Nephron progenitor cell (in vitro differentiated cells): ENCODE measurements at regions not wholly inside any gene's neighbourhood (a gene's known extent, or its start where the extent isn't known, plus 50 kb on each side); places are given as distances from the start of the nearest gene placed in this dataset.

ENCODE experiments used
- DNase-seq: peaks from one replicate; pipeline ENCODE4 v3.0.0; 2021
- H3K27ac Mint-ChIP-seq: 2 replicates; pipeline ENCODE4 v1.8.0; 2021; ENCODE audit warnings: mild to moderate bottlenecking, moderate library complexity, mixed read lengths
- H3K27me3 Mint-ChIP-seq: 2 replicates; pipeline ENCODE4 v1.8.0; 2021; ENCODE audit warnings: mild to moderate bottlenecking, low read depth, mixed read lengths; ENCODE audit not compliant: poor library complexity
- H3K36me3 Mint-ChIP-seq: 2 replicates; pipeline ENCODE4 v1.8.0; 2021; ENCODE audit warnings: low read depth, mixed read lengths
- H3K4me1 Mint-ChIP-seq: 2 replicates; pipeline ENCODE4 v1.8.0; 2021; ENCODE audit warnings: mixed read lengths
- H3K4me3 Mint-ChIP-seq: 2 replicates; pipeline ENCODE4 v1.8.0; 2021; ENCODE audit warnings: mild to moderate bottlenecking, moderate library complexity, mixed read lengths
- H3K9me3 Mint-ChIP-seq: 2 replicates; pipeline ENCODE4 v1.8.0; 2021; ENCODE audit warnings: mild to moderate bottlenecking, moderate library complexity, mixed read lengths
- TF ChIP-seq, protein P1 (sequence below): fragments of 200-600 bp; sonication (generic); IDR thresholded peaks from 2 replicates; pipeline ENCODE4 v1.5.0; 2021; ENCODE audit warnings: antibody characterized with exemption

DNA sequence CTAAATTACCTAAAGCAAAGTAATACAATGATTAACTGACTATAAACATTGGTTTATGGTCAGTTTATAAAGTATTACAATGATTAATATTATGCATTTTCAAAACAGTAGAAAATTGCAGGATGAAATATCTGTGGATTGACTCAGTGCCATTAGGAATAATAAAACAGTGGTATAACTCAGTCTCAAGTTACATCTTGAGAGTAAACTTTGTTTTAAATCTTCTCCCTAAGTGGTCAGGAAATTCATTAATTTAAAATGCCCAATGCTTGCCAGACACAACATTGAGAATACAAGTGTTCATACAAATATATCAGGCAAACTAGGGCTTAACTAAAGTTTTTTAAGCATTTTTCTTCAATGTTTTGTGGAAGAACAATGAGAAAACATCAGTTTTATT, 257.8 kb downstream of the ETV1 start:
- TF ChIP-seq, protein P1, sequence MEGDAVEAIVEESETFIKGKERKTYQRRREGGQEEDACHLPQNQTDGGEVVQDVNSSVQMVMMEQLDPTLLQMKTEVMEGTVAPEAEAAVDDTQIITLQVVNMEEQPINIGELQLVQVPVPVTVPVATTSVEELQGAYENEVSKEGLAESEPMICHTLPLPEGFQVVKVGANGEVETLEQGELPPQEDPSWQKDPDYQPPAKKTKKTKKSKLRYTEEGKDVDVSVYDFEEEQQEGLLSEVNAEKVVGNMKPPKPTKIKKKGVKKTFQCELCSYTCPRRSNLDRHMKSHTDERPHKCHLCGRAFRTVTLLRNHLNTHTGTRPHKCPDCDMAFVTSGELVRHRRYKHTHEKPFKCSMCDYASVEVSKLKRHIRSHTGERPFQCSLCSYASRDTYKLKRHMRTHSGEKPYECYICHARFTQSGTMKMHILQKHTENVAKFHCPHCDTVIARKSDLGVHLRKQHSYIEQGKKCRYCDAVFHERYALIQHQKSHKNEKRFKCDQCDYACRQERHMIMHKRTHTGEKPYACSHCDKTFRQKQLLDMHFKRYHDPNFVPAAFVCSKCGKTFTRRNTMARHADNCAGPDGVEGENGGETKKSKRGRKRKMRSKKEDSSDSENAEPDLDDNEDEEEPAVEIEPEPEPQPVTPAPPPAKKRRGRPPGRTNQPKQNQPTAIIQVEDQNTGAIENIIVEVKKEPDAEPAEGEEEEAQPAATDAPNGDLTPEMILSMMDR = no peak
- no peaks in the 10 kb centered on the region for H3K36me3 Mint-ChIP-seq
- no peak for DNase-seq
- H3K27me3 Mint-ChIP-seq = no peaks in the 10 kb centered on the region
- H3K4me3 Mint-ChIP-seq = no peak overlapping the region
- H3K4me1 Mint-ChIP-seq = no peaks in the 10 kb centered on the region
- no peak overlapping the region for H3K27ac Mint-ChIP-seq
- H3K9me3 Mint-ChIP-seq = peaks cover 12% of the 10 kb centered on the region

DNA sequence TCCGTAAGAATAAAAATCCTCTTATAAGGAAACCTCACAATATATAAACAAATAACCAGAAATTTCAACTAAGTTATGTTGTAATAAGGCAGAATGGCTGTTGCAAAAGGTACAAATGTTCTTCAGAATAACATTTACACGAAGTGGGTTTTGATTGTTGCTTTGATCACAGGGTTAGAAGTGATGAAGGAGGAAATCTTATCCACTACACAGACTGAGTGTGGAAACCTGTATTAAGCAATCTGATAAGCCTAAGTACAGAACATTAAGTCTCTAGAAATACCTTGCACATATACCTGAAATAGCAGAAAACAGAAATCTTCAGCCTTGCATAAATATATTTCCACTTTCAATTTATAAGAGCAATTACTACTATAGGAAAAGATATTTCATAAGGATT, 251.9 kb downstream of the ETV1 start:
- Mint-ChIP-seq H3K27me3 (no peaks in the 10 kb centered on the region), H3K27ac (no peak overlapping the region), H3K9me3 (no peaks in the 10 kb centered on the region), H3K36me3 (no peaks in the 10 kb centered on the region), H3K4me3 (no peak overlapping the region), H3K4me1 (peaks cover 5% of the 10 kb centered on the region)
- TF ChIP-seq, protein P1 = no peak
- DNase-seq = no peak

DNA sequence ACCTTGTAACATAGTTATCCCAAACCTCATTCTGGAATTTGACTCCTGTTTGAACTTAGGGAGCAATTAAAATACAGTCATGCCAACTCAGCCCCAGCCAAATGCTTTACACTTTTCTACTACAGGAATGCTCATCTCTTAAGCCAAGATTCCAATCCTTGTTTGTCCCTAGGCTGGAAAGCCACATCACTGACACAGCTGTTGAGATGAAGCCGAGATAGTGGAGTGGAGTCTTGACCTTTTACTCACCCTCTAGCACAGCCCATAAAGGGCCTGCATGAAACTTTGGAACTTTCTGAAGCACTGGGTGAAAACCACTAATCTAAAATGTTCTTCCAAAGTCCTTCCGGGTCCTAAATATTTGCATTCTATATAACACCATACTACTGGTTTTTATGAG, 247.3 kb downstream of the ETV1 start:
- H3K4me3 Mint-ChIP-seq = no peak overlapping the region
- peaks cover 3% of the 10 kb centered on the region for H3K27me3 Mint-ChIP-seq
- no peak for DNase-seq
- H3K4me1 Mint-ChIP-seq = peaks cover 5% of the 10 kb centered on the region
- no peaks in the 10 kb centered on the region for H3K9me3 Mint-ChIP-seq
- TF ChIP-seq, protein P1 = no peak
- no peak overlapping the region for H3K27ac Mint-ChIP-seq
- no peaks in the 10 kb centered on the region for H3K36me3 Mint-ChIP-seq

DNA sequence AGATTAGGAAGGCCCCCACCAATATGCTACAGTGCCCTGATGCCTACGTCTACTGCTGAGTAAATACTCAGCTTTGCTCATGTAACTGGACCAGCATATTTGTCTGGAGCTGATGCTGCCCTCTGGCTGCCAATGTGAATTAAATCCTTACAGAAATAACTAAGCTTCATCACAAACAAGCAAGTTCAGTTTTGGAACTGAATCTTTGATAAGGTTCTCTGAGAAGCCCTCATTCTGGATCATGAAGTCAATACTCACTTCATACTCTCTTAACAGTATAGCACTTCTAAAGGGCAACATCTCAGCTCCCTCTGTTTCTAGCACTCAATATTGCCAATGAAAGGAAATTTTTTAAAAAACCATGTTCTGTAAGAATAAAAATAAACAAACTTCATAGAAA, 246.7 kb downstream of the ETV1 start:
- H3K27ac Mint-ChIP-seq = no peak overlapping the region
- peak; percentile 21 for DNase-seq
- TF ChIP-seq, protein P1 = peak; percentile 23
- H3K36me3 Mint-ChIP-seq = no peaks in the 10 kb centered on the region
- peaks cover 5% of the 10 kb centered on the region for H3K4me1 Mint-ChIP-seq
- no peak overlapping the region for H3K4me3 Mint-ChIP-seq
- H3K9me3 Mint-ChIP-seq = no peaks in the 10 kb centered on the region
- peaks cover 3% of the 10 kb centered on the region for H3K27me3 Mint-ChIP-seq

DNA sequence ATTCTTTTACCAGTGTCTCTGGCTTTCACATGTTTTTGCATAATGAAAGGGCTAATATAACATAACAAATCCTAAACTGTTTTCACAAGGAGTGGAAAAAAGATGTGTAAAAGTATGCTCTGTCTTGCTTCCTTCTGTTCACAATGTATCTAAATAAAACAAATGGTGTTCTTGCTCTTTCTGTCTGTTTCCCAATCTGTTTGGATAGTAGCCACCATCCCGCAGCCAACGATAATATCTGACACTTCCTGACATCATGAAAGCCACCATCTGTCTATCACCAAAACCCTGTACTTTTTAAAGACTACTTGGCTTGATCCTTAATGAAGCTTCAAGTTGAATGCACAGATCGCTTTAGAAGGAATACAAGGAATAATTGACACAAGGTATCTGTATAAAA, 246.2 kb downstream of the ETV1 start:
- Mint-ChIP-seq H3K27ac (no peak overlapping the region), H3K36me3 (no peaks in the 10 kb centered on the region), H3K27me3 (peaks cover 3% of the 10 kb centered on the region), H3K4me1 (peaks cover 5% of the 10 kb centered on the region), H3K9me3 (no peaks in the 10 kb centered on the region), H3K4me3 (no peak overlapping the region)
- DNase-seq = no peak
- TF ChIP-seq, protein P1 = no peak

DNA sequence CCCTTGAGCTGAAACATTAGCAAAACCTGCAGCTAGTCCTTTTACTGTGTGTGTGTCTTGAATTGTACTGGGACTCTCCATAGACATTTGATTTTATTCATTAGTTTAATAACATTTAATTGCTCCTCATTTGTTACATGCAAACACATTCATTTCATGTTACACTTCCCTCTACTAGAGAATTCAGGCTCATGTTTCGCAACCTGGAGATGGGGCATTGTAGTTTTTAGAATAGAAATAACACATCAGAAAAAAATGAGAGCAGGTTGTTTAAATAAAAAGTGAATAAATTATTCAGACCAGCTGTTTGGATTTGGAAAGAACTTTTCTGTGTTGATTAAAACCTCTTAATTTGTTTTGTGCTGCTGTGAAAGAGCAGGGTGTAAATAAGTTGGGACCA, 243.9 kb downstream of the ETV1 start:
- H3K4me1 Mint-ChIP-seq = peaks cover 12% of the 10 kb centered on the region
- no peak overlapping the region for H3K27ac Mint-ChIP-seq
- no peak overlapping the region for H3K4me3 Mint-ChIP-seq
- no peaks in the 10 kb centered on the region for H3K9me3 Mint-ChIP-seq
- peaks cover 3% of the 10 kb centered on the region for H3K27me3 Mint-ChIP-seq
- TF ChIP-seq, protein P1 = no peak
- DNase-seq = no peak
- no peaks in the 10 kb centered on the region for H3K36me3 Mint-ChIP-seq
